MM.1S (cell line): ENCODE measurements at regions not wholly inside any gene's neighbourhood (a gene's known extent, or its start where the extent isn't known, plus 50 kb on each side); places are given as distances from the start of the nearest gene placed in this dataset.
"Not testable (repeated sequence)": the region's sequence is repeated elsewhere in the genome, so short reads cannot be mapped to it uniquely, and the experiment has no call there.

Source experiments
- DNase-seq: peaks from one replicate; pipeline ENCODE4 v3.0.0-alpha.2; 2015
- H2AFZ ChIP-seq: fragments of 300-600 bp; sonication (generic); 2 replicates; pipeline ENCODE4 v1.6.0; 2016; ENCODE audit warnings: antibody characterized with exemption, low read length
- H3F3A ChIP-seq: fragments of 300-600 bp; sonication (generic); 2 replicates; pipeline ENCODE4 v1.6.1; 2016; ENCODE audit warnings: mild to moderate bottlenecking, antibody characterized with exemption, low read length, moderate library complexity, mixed read lengths; ENCODE audit not compliant: insufficient read depth
- H3K27ac ChIP-seq: fragments of 300-600 bp; sonication (generic); 2 replicates; pipeline ENCODE4 v1.5.1; 2016; ENCODE audit warnings: mild to moderate bottlenecking, low read length
- H3K27me3 ChIP-seq: fragments of 300-600 bp; sonication (generic); replicated peaks from 2 replicates; pipeline ENCODE4 v1.6.0; 2016; ENCODE audit warnings: low read length; ENCODE audit not compliant: insufficient read depth
- H3K36me3 ChIP-seq: fragments of 300-600 bp; sonication (generic); replicated peaks from 2 replicates; pipeline ENCODE4 v1.6.1; 2016; ENCODE audit warnings: mild to moderate bottlenecking, low read length, mixed read lengths; ENCODE audit not compliant: insufficient read depth
- H3K4me1 ChIP-seq: fragments of 300-600 bp; sonication (generic); 2 replicates; pipeline ENCODE4 v1.6.1; 2016; ENCODE audit warnings: low read length, mixed read lengths
- H3K4me2 ChIP-seq: fragments of 300-600 bp; sonication (generic); 2 replicates; pipeline ENCODE4 v1.6.0; 2016; ENCODE audit warnings: low read depth, low read length
- H3K4me3 ChIP-seq: fragments of 300-600 bp; sonication (generic); 2 replicates; pipeline ENCODE4 v1.5.1; 2016; ENCODE audit warnings: low read length, mixed read lengths
- H3K79me2 ChIP-seq: fragments of 300-600 bp; sonication (generic); 2 replicates; pipeline ENCODE4 v1.6.1; 2016; ENCODE audit warnings: mixed run types, low read length, mixed read lengths
- H3K9ac ChIP-seq: fragments of 300-600 bp; sonication (generic); 2 replicates; pipeline ENCODE4 v1.6.1; 2016; ENCODE audit warnings: low read length, mixed read lengths
- H3K9me2 ChIP-seq: fragments of 300-600 bp; sonication (generic); replicated peaks from 2 replicates; pipeline ENCODE4 v1.6.1; 2016; ENCODE audit warnings: mild to moderate bottlenecking, low read length, mixed read lengths; ENCODE audit not compliant: insufficient read depth
- H3K9me3 ChIP-seq: fragments of 300-600 bp; sonication (generic); replicated peaks from 2 replicates; pipeline ENCODE4 v1.6.1; 2016; ENCODE audit warnings: mild to moderate bottlenecking, low read length, mixed read lengths; ENCODE audit not compliant: insufficient read depth
- H4K20me1 ChIP-seq: fragments of 300-600 bp; sonication (generic); 2 replicates; pipeline ENCODE4 v1.6.1; 2016; ENCODE audit warnings: mild to moderate bottlenecking, low read length, moderate library complexity, mixed read lengths; ENCODE audit not compliant: insufficient read depth
- EZH2 ChIP-seq: fragments of 300-600 bp; sonication (generic); optimal IDR thresholded peaks from 2 replicates; pipeline ENCODE3; 2017; ENCODE audit warnings: low read depth, mild to moderate bottlenecking, antibody characterized with exemption, low read length, mixed read lengths
- EZH2phosphoT487 ChIP-seq: fragments of 300-600 bp; sonication (generic); IDR thresholded peaks from 2 replicates; pipeline ENCODE4 v1.6.1; 2018; ENCODE audit warnings: antibody characterized with exemption, low read length
- TF ChIP-seq, protein P1 (sequence below): fragments of 300-600 bp; sonication (generic); IDR thresholded peaks from 2 replicates; pipeline ENCODE4 v1.5.1; 2016; ENCODE audit warnings: antibody characterized with exemption, low read length, mixed read lengths

DNA sequence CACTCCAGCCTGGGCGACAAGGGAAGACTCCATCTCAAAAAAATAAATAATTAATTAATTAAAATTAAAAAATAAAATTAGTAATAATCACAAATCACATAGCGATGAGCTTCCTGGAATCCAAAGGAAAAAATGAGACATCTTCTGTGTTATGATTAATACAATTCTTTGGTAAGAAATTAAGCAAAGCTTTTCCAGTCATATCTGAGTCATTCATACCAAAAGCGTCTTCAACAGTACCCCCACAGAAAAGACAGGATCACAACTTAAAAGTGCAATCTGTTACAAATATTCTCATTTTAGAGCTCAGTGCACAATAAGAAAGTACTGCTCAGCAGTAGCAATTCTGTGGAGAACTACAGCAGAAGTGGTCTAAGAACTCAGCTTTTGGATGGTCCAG is 168.5 kb upstream of the MXRA5 start:
- TF ChIP-seq EZH2 (no peak), EZH2phosphoT487 (no peak)
- TF ChIP-seq, protein P1, sequence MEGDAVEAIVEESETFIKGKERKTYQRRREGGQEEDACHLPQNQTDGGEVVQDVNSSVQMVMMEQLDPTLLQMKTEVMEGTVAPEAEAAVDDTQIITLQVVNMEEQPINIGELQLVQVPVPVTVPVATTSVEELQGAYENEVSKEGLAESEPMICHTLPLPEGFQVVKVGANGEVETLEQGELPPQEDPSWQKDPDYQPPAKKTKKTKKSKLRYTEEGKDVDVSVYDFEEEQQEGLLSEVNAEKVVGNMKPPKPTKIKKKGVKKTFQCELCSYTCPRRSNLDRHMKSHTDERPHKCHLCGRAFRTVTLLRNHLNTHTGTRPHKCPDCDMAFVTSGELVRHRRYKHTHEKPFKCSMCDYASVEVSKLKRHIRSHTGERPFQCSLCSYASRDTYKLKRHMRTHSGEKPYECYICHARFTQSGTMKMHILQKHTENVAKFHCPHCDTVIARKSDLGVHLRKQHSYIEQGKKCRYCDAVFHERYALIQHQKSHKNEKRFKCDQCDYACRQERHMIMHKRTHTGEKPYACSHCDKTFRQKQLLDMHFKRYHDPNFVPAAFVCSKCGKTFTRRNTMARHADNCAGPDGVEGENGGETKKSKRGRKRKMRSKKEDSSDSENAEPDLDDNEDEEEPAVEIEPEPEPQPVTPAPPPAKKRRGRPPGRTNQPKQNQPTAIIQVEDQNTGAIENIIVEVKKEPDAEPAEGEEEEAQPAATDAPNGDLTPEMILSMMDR: no peak
- Histone ChIP-seq H3K4me1 (no peaks in the 10 kb centered on the region), H3K36me3 (no peaks in the 10 kb centered on the region), H3K9me3 (no peaks in the 10 kb centered on the region), H3K4me2 (no peak overlapping the region), H3K79me2 (no peaks in the 10 kb centered on the region), H3F3A (no peaks in the 10 kb centered on the region), H4K20me1 (no peaks in the 10 kb centered on the region), H3K9me2 (no peaks in the 10 kb centered on the region), H3K27ac (no peak overlapping the region), H2AFZ (no peak overlapping the region), H3K27me3 (no peaks in the 10 kb centered on the region), H3K9ac (no peak overlapping the region), H3K4me3 (no peak overlapping the region)
- DNase-seq: no peak

DNA sequence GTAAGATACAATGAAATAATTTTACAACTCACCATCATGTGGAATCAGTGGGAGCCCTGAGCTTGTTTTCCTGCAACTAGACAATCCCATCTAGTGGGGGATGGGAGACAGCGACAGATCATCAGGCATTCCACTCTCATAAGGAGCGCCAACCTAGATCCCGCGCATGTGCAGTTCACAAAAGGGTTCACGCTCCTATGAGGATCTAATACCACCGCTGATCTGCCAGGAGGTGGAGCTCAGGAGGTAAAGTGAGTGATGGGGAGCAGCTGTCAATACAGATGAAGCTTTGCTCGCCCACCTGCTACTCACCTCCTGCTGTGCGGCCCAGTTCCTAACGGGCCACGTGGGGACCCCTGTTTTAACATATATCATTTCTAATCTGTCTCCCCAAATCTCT is 165.7 kb upstream of the MXRA5 start:
- H3K79me2 ChIP-seq, H3K9me3 ChIP-seq, H4K20me1 ChIP-seq, H3K27ac ChIP-seq, DNase-seq, H3F3A ChIP-seq, H3K27me3 ChIP-seq, H3K4me2 ChIP-seq, H3K9me2 ChIP-seq, H3K36me3 ChIP-seq, H3K4me3 ChIP-seq, H2AFZ ChIP-seq, H3K9ac ChIP-seq, H3K4me1 ChIP-seq: not testable (repeated sequence)

DNA sequence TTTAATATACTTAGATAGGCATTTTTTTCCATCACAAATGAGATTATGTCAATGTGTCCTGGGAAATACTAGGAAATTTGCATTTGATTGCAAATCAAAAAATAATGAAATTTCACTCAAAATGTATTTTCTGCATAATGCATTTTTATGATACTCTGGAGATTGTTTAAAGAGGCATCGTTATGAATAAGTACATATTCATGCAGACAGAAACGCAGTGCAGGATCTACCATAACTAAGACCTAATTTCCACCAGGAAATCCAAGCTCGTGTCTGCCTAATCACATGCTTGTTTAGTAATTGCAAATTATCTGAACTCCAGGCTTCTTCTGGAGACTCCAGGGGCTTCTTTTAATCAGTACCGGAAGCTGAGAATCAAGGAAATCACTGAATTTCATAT is 163.5 kb upstream of the MXRA5 start:
- TF ChIP-seq EZH2phosphoT487 (no peak), EZH2 (no peak)
- TF ChIP-seq, protein P1: no peak
- Histone ChIP-seq H3K4me2 (no peak overlapping the region), H3K4me3 (no peak overlapping the region), H3K27ac (no peak overlapping the region), H3K36me3 (no peaks in the 10 kb centered on the region), H4K20me1 (no peaks in the 10 kb centered on the region), H3K4me1 (no peaks in the 10 kb centered on the region), H3K9me3 (no peaks in the 10 kb centered on the region), H2AFZ (no peak overlapping the region), H3K27me3 (no peaks in the 10 kb centered on the region), H3K79me2 (no peaks in the 10 kb centered on the region), H3K9me2 (no peaks in the 10 kb centered on the region), H3F3A (no peaks in the 10 kb centered on the region), H3K9ac (no peak overlapping the region)
- DNase-seq: no peak

DNA sequence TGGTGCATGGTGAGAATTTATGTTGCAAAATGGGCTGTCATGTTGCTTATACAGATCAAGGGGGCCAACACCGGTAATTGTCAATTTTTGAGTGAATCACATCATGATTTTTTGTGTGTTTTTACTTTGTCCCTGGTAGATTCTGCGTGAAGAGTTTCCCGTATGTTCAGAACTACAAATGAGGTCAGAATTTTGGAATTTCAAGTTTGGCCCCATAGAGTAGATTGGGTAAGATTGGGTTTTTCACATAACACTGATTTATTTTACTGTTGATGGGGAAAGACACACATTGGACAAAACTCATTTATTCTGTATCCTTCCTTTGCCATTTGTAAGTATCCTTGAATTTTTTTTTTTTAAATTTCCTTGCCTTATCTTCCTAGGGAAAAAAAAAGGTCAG is 158.5 kb upstream of the MXRA5 start:
- DNase-seq: no peak
- Histone ChIP-seq H3K9ac (no peak overlapping the region), H3K27ac (no peak overlapping the region), H3K4me2 (no peak overlapping the region), H4K20me1 (no peaks in the 10 kb centered on the region), H3K9me3 (no peaks in the 10 kb centered on the region), H2AFZ (no peak overlapping the region), H3K4me1 (no peaks in the 10 kb centered on the region), H3F3A (no peaks in the 10 kb centered on the region), H3K9me2 (no peaks in the 10 kb centered on the region), H3K4me3 (no peak overlapping the region), H3K36me3 (no peaks in the 10 kb centered on the region), H3K79me2 (no peaks in the 10 kb centered on the region), H3K27me3 (no peaks in the 10 kb centered on the region)
- TF ChIP-seq EZH2phosphoT487 (no peak), EZH2 (no peak)
- TF ChIP-seq, protein P1: no peak
